ENCODE measurements at regions not wholly inside any gene's neighbourhood (a gene's known extent, or its start where the extent isn't known, plus 50 kb on each side); places are given as distances from the start of the nearest gene placed in this dataset.

- no peak for DNase-seq (ENCODE audit: extremely low read depth, insufficient read length)
- Histone ChIP-seq H3K27me3 (replicated peaks; ENCODE audit: control insufficient read depth, insufficient read depth, low read length) (no peaks in the 10 kb centered on the region), H3K4me3 (replicated peaks; ENCODE audit: low read depth, low read length) (no peak overlapping the region)
Measured at GRCh38 chr12:97616946-97617345, 154.3 kb downstream of the RMST start.

GRCh38 chr12:97628962-97629361 is 166.4 kb downstream of the RMST start:
- no peak for TF ChIP-seq CTCF (IDR thresholded peaks at IDR 0.05; ENCODE audit: insufficient read depth, low read length, poor library complexity, severe bottlenecking)
- Histone ChIP-seq H3K27me3 (replicated peaks; ENCODE audit: control insufficient read depth, insufficient read depth, low read length) (no peaks in the 10 kb centered on the region), H3K4me3 (replicated peaks; ENCODE audit: low read depth, low read length) (no peak overlapping the region), H3K36me3 (ENCODE audit: control insufficient read depth, insufficient read depth, low read length) (no peaks in the 10 kb centered on the region)
- DNase-seq (ENCODE audit: extremely low read depth, insufficient read length): no peak

More at GRCh38 chr12:97616946-97617345, 154.3 kb downstream of the RMST start:
- TF ChIP-seq CTCF (IDR thresholded peaks at IDR 0.05; ENCODE audit: insufficient read depth, low read length, poor library complexity, severe bottlenecking): no peak
- H3K36me3 ChIP-seq (ENCODE audit: control insufficient read depth, insufficient read depth, low read length): no peaks in the 10 kb centered on the region

- Histone ChIP-seq H3K36me3 (ENCODE audit: control insufficient read depth, insufficient read depth, low read length) (no peaks in the 10 kb centered on the region), H3K27me3 (replicated peaks; ENCODE audit: control insufficient read depth, insufficient read depth, low read length) (no peaks in the 10 kb centered on the region), H3K4me3 (replicated peaks; ENCODE audit: low read depth, low read length) (no peak overlapping the region)
- TF ChIP-seq CTCF (IDR thresholded peaks at IDR 0.05; ENCODE audit: insufficient read depth, low read length, poor library complexity, severe bottlenecking): no peak
- DNase-seq (ENCODE audit: extremely low read depth, insufficient read length): no peak
Measured at GRCh38 chr12:97629382-97629781, 166.8 kb downstream of the RMST start.

GRCh38 chr12:97630356-97630755 is 167.8 kb downstream of the RMST start:
- no peak for TF ChIP-seq CTCF (IDR thresholded peaks at IDR 0.05; ENCODE audit: insufficient read depth, low read length, poor library complexity, severe bottlenecking)
- H3K36me3 ChIP-seq (ENCODE audit: control insufficient read depth, insufficient read depth, low read length): no peaks in the 10 kb centered on the region
- no peak for DNase-seq (ENCODE audit: extremely low read depth, insufficient read length)
- no peaks in the 10 kb centered on the region for H3K27me3 ChIP-seq (replicated peaks; ENCODE audit: control insufficient read depth, insufficient read depth, low read length)
- H3K4me3 ChIP-seq (replicated peaks; ENCODE audit: low read depth, low read length): no peak overlapping the region

- TF ChIP-seq CTCF (IDR thresholded peaks at IDR 0.05; ENCODE audit: insufficient read depth, low read length, poor library complexity, severe bottlenecking): no peak
- DNase-seq (ENCODE audit: extremely low read depth, insufficient read length): no peak
Measured at GRCh38 chr12:97630875-97631274, 168.3 kb downstream of the RMST start.

GRCh38 chr12:97637770-97638169 is 175.2 kb downstream of the RMST start:
- H3K27me3 ChIP-seq (replicated peaks; ENCODE audit: control insufficient read depth, insufficient read depth, low read length): no peaks in the 10 kb centered on the region; the same call in 1 of the 2 replicates
- no peaks in the 10 kb centered on the region for H3K36me3 ChIP-seq (ENCODE audit: control insufficient read depth, insufficient read depth, low read length)
- no peak overlapping the region for H3K4me3 ChIP-seq (replicated peaks; ENCODE audit: low read depth, low read length)
- no peak for TF ChIP-seq CTCF (IDR thresholded peaks at IDR 0.05; ENCODE audit: insufficient read depth, low read length, poor library complexity, severe bottlenecking)
- no peak for DNase-seq (ENCODE audit: extremely low read depth, insufficient read length)

More at GRCh38 chr12:97630875-97631274, 168.3 kb downstream of the RMST start:
- Histone ChIP-seq H3K27me3 (replicated peaks; ENCODE audit: control insufficient read depth, insufficient read depth, low read length) (no peaks in the 10 kb centered on the region), H3K36me3 (ENCODE audit: control insufficient read depth, insufficient read depth, low read length) (no peaks in the 10 kb centered on the region), H3K4me3 (replicated peaks; ENCODE audit: low read depth, low read length) (no peak overlapping the region)
